GM23338 (cell line): ENCODE measurements at regions not wholly inside any gene's neighbourhood (a gene's known extent, or its start where the extent isn't known, plus 50 kb on each side); places are given as distances from the start of the nearest gene placed in this dataset.

ENCODE experiments used
- ATAC-seq: fragments of 200-7000 bp; cut with Tn5 transposase; 3 replicates; pipeline ENCODE4 v1.9.1; 2020
- DNase-seq: peaks from one replicate; pipeline ENCODE4 v3.0.0-alpha.2; 2015; ENCODE audit warnings: low spot score
- H2AFZ ChIP-seq: fragments of 200-600 bp; sonication (generic); 2 replicates; pipeline ENCODE4 v1.8.0; 2016; ENCODE audit warnings: antibody characterized with exemption, mild to moderate bottlenecking, moderate library complexity
- H3F3A ChIP-seq: fragments of 200-600 bp; sonication (generic); replicated peaks from 2 replicates; pipeline ENCODE4 v1.8.0; 2017; ENCODE audit warnings: antibody characterized with exemption, mixed run types, low read depth
- H3K27ac ChIP-seq: fragments of 200-600 bp; sonication (generic); 2 replicates; pipeline ENCODE4 v1.6.1; 2016; ENCODE audit warnings: low read depth
- H3K27me3 ChIP-seq: fragments of 200-600 bp; sonication (generic); 2 replicates; pipeline ENCODE4 v1.8.0; 2016; ENCODE audit warnings: mild to moderate bottlenecking, mixed run types, moderate library complexity; ENCODE audit not compliant: insufficient read depth
- H3K36me3 ChIP-seq: fragments of 200-600 bp; sonication (generic); 2 replicates; pipeline ENCODE4 v1.8.0; 2016; ENCODE audit warnings: mild to moderate bottlenecking; ENCODE audit not compliant: insufficient read depth
- H3K4me1 ChIP-seq: fragments of 200-600 bp; sonication (generic); 2 replicates; pipeline ENCODE4 v1.8.0; 2016; ENCODE audit warnings: mild to moderate bottlenecking, moderate library complexity; ENCODE audit not compliant: insufficient read depth
- H3K4me2 ChIP-seq: fragments of 200-600 bp; sonication (generic); 2 replicates; pipeline ENCODE4 v1.7.1; 2017; ENCODE audit warnings: mixed run types
- H3K4me3 ChIP-seq: fragments of 200-600 bp; sonication (generic); 2 replicates; pipeline ENCODE4 v1.6.1; 2016; ENCODE audit warnings: mixed run types
- H3K79me2 ChIP-seq: fragments of 200-600 bp; sonication (generic); replicated peaks from 2 replicates; pipeline ENCODE4 v1.8.0; 2017; ENCODE audit warnings: mild to moderate bottlenecking; ENCODE audit not compliant: insufficient read depth
- H3K9me2 ChIP-seq: fragments of 200-600 bp; sonication (generic); 2 replicates; pipeline ENCODE4 v1.8.0; 2017; ENCODE audit not compliant: insufficient read depth
- H4K20me1 ChIP-seq: fragments of 200-600 bp; sonication (generic); replicated peaks from 2 replicates; pipeline ENCODE4 v1.8.0; 2017; ENCODE audit warnings: mild to moderate bottlenecking; ENCODE audit not compliant: insufficient read depth
- H3K27ac Mint-ChIP-seq: 2 replicates; pipeline ENCODE4 v1.8.0; 2020; ENCODE audit warnings: inconsistent platforms, mild to moderate bottlenecking, moderate library complexity, mixed read lengths
- H3K27me3 Mint-ChIP-seq: 3 replicates; pipeline ENCODE4 v1.8.0; 2022; ENCODE audit warnings: low read depth, mild to moderate bottlenecking, moderate library complexity, mixed read lengths, inconsistent platforms; ENCODE audit not compliant: insufficient read depth, poor library complexity
- H3K36me3 Mint-ChIP-seq: 3 replicates; pipeline ENCODE4 v1.8.0; 2021; ENCODE audit warnings: low read depth, mild to moderate bottlenecking, inconsistent platforms, moderate library complexity, mixed read lengths
- H3K4me1 Mint-ChIP-seq: 3 replicates; pipeline ENCODE4 v1.8.0; 2020; ENCODE audit warnings: mild to moderate bottlenecking, inconsistent platforms, mixed read lengths
- H3K4me3 Mint-ChIP-seq: 3 replicates; pipeline ENCODE4 v1.8.0; 2021; ENCODE audit warnings: moderate library complexity, mild to moderate bottlenecking, inconsistent platforms, mixed read lengths
- H3K9me3 Mint-ChIP-seq: 3 replicates; pipeline ENCODE4 v1.8.0; 2020; ENCODE audit warnings: moderate library complexity, mild to moderate bottlenecking, inconsistent platforms, mixed read lengths
- CREB1 ChIP-seq: fragments of 250-450 bp; sonication (Bioruptor Pico); IDR thresholded peaks from 2 replicates; pipeline ENCODE4 v1.5.0; 2020; ENCODE audit warnings: low read depth, mild to moderate bottlenecking, moderate library complexity
- EZH2 ChIP-seq: fragments of 200-600 bp; sonication (generic); IDR thresholded peaks from one replicate; pipeline ENCODE4 v1.8.0; 2017; ENCODE audit warnings: antibody characterized with exemption, mild to moderate bottlenecking, low read depth; ENCODE audit not compliant: unreplicated experiment
- EZH2phosphoT487 ChIP-seq: fragments of 200-600 bp; sonication (generic); IDR thresholded peaks from one replicate; pipeline ENCODE4 v1.8.1; 2018; ENCODE audit warnings: antibody characterized with exemption; ENCODE audit not compliant: unreplicated experiment
- JUNB ChIP-seq: IDR thresholded peaks from one replicate; pipeline ENCODE4 v1.6.1; 2016; ENCODE audit warnings: antibody characterized with exemption; ENCODE audit not compliant: unreplicated experiment
- NANOG ChIP-seq: IDR thresholded peaks from 2 replicates; pipeline ENCODE4 v1.6.1; 2016; ENCODE audit warnings: antibody characterized with exemption, borderline replicate concordance
- POLR2AphosphoS5 ChIP-seq: IDR thresholded peaks from 2 replicates; pipeline ENCODE4 v1.6.1; 2016; ENCODE audit warnings: antibody characterized with exemption, low read depth
- STAT1 ChIP-seq: IDR thresholded peaks from one replicate; pipeline ENCODE4 v1.6.1; 2016; ENCODE audit warnings: antibody characterized with exemption; ENCODE audit not compliant: unreplicated experiment
- ZNF114 ChIP-seq: fragments of 250-450 bp; sonication (Bioruptor Pico); IDR thresholded peaks from 2 replicates; pipeline ENCODE4 v1.5.0; 2020; ENCODE audit warnings: mild to moderate bottlenecking, moderate library complexity
- ZNF331 ChIP-seq: fragments of 250-450 bp; sonication (Bioruptor Pico); IDR thresholded peaks from 2 replicates; pipeline ENCODE4 v1.5.0; 2020; ENCODE audit warnings: low read depth, mild to moderate bottlenecking, moderate library complexity
- TF ChIP-seq, protein P1 (sequence below): IDR thresholded peaks from 2 replicates; pipeline ENCODE4 v1.6.1; 2016; ENCODE audit warnings: antibody characterized with exemption
- TF ChIP-seq, protein P2 (sequence below), 2 experiments: fragments of 200-600 bp in 1 of 2; sonication (generic) in 1 of 2; conservative IDR thresholded peaks; 2 replicates each; pipeline versions ENCODE4 v1.5.1 to v1.6.1; 2016 to 2017; ENCODE audit warnings: antibody characterized with exemption in 2 of 2, low read depth in 2 of 2, mild to moderate bottlenecking in 2 of 2, moderate library complexity in 1 of 2
- TF ChIP-seq, protein P3 (sequence below): fragments of 250-450 bp; sonication (Bioruptor Pico); IDR thresholded peaks from 2 replicates; pipeline ENCODE4 v1.5.0; 2020; ENCODE audit warnings: mild to moderate bottlenecking, moderate library complexity
- TF ChIP-seq, protein P4 (sequence below): IDR thresholded peaks from one replicate; pipeline ENCODE4 v1.6.1; 2018; ENCODE audit warnings: antibody characterized with exemption; ENCODE audit not compliant: unreplicated experiment

DNA sequence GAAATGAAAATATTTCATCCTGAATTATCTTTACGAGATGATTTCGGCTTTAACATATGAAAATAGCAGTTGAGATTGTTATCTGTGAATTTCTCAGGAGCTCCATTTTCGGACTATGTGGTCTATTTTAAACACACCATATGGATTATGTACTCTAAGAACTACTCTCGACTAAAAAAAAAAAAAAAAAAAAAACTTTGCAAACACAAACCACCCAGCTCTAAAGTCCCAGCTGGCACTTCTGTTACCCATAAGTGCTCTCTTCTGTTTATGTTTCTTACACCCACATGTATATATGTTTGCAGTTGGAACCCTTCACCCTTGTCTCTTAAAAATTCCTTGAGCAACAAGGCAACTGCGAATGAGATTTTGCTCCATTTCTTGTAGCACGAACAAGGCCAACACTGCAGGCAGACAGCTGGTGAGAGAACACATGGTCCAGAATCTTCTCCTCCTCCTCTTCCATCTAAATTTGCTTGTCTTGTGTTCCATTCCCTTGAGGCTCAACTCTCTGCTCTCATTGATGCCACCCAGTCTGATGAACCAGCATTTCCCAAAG is 172.7 kb upstream of the HCCS start:
- ATAC-seq (no peak), DNase-seq (no peak)
- H3K79me2 ChIP-seq = no peaks in the 10 kb centered on the region
- Mint-ChIP-seq H3K9me3 (peaks cover 3% of the 10 kb centered on the region; the same call in 1 of the 3 replicates), H3K4me1 (no peaks in the 10 kb centered on the region), H3K27me3 (no peaks in the 10 kb centered on the region), H3K36me3 (no peaks in the 10 kb centered on the region; the same call in 2 of the 3 replicates), H3K27ac (no peak overlapping the region), H3K4me3 (no peak overlapping the region)
- TF ChIP-seq POLR2AphosphoS5 (no peak), EZH2phosphoT487 (no peak), JUNB (no peak), ZNF331 (CRISPR knock-in tag) (no peak), ZNF114 (CRISPR knock-in tag) (no peak), STAT1 (no peak), NANOG (no peak), EZH2 (no peak), CREB1 (CRISPR knock-in tag) (no peak)
- TF ChIP-seq, protein P1, sequence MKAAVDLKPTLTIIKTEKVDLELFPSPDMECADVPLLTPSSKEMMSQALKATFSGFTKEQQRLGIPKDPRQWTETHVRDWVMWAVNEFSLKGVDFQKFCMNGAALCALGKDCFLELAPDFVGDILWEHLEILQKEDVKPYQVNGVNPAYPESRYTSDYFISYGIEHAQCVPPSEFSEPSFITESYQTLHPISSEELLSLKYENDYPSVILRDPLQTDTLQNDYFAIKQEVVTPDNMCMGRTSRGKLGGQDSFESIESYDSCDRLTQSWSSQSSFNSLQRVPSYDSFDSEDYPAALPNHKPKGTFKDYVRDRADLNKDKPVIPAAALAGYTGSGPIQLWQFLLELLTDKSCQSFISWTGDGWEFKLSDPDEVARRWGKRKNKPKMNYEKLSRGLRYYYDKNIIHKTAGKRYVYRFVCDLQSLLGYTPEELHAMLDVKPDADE = no peak
- TF ChIP-seq, protein P2, sequence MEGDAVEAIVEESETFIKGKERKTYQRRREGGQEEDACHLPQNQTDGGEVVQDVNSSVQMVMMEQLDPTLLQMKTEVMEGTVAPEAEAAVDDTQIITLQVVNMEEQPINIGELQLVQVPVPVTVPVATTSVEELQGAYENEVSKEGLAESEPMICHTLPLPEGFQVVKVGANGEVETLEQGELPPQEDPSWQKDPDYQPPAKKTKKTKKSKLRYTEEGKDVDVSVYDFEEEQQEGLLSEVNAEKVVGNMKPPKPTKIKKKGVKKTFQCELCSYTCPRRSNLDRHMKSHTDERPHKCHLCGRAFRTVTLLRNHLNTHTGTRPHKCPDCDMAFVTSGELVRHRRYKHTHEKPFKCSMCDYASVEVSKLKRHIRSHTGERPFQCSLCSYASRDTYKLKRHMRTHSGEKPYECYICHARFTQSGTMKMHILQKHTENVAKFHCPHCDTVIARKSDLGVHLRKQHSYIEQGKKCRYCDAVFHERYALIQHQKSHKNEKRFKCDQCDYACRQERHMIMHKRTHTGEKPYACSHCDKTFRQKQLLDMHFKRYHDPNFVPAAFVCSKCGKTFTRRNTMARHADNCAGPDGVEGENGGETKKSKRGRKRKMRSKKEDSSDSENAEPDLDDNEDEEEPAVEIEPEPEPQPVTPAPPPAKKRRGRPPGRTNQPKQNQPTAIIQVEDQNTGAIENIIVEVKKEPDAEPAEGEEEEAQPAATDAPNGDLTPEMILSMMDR (conservative IDR thresholded peaks at IDR 0.05; ENCODE audit: low read depth in 2 of 2) = no peak
- TF ChIP-seq, protein P3, sequence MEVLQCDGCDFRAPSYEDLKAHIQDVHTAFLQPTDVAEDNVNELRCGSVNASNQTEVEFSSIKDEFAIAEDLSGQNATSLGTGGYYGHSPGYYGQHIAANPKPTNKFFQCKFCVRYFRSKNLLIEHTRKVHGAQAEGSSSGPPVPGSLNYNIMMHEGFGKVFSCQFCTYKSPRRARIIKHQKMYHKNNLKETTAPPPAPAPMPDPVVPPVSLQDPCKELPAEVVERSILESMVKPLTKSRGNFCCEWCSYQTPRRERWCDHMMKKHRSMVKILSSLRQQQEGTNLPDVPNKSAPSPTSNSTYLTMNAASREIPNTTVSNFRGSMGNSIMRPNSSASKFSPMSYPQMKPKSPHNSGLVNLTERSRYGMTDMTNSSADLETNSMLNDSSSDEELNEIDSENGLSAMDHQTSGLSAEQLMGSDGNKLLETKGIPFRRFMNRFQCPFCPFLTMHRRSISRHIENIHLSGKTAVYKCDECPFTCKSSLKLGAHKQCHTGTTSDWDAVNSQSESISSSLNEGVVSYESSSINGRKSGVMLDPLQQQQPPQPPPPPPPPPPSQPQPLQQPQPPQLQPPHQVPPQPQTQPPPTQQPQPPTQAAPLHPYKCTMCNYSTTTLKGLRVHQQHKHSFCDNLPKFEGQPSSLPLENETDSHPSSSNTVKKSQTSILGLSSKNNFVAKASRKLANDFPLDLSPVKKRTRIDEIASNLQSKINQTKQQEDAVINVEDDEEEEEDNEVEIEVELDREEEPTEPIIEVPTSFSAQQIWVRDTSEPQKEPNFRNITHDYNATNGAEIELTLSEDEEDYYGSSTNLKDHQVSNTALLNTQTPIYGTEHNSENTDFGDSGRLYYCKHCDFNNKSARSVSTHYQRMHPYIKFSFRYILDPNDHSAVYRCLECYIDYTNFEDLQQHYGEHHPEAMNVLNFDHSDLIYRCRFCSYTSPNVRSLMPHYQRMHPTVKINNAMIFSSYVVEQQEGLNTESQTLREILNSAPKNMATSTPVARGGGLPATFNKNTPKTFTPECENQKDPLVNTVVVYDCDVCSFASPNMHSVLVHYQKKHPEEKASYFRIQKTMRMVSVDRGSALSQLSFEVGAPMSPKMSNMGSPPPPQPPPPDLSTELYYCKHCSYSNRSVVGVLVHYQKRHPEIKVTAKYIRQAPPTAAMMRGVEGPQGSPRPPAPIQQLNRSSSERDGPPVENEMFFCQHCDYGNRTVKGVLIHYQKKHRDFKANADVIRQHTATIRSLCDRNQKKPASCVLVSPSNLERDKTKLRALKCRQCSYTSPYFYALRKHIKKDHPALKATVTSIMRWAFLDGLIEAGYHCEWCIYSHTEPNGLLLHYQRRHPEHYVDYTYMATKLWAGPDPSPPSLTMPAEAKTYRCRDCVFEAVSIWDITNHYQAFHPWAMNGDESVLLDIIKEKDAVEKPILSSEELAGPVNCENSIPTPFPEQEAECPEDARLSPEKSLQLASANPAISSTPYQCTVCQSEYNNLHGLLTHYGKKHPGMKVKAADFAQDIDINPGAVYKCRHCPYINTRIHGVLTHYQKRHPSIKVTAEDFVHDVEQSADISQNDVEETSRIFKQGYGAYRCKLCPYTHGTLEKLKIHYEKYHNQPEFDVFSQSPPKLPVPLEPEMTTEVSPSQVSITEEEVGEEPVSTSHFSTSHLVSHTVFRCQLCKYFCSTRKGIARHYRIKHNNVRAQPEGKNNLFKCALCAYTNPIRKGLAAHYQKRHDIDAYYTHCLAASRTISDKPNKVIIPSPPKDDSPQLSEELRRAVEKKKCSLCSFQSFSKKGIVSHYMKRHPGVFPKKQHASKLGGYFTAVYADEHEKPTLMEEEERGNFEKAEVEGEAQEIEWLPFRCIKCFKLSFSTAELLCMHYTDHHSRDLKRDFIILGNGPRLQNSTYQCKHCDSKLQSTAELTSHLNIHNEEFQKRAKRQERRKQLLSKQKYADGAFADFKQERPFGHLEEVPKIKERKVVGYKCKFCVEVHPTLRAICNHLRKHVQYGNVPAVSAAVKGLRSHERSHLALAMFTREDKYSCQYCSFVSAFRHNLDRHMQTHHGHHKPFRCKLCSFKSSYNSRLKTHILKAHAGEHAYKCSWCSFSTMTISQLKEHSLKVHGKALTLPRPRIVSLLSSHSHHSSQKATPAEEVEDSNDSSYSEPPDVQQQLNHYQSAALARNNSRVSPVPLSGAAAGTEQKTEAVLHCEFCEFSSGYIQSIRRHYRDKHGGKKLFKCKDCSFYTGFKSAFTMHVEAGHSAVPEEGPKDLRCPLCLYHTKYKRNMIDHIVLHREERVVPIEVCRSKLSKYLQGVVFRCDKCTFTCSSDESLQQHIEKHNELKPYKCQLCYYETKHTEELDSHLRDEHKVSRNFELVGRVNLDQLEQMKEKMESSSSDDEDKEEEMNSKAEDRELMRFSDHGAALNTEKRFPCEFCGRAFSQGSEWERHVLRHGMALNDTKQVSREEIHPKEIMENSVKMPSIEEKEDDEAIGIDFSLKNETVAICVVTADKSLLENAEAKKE (CRISPR knock-in tag) = no peak
- TF ChIP-seq, protein P4, sequence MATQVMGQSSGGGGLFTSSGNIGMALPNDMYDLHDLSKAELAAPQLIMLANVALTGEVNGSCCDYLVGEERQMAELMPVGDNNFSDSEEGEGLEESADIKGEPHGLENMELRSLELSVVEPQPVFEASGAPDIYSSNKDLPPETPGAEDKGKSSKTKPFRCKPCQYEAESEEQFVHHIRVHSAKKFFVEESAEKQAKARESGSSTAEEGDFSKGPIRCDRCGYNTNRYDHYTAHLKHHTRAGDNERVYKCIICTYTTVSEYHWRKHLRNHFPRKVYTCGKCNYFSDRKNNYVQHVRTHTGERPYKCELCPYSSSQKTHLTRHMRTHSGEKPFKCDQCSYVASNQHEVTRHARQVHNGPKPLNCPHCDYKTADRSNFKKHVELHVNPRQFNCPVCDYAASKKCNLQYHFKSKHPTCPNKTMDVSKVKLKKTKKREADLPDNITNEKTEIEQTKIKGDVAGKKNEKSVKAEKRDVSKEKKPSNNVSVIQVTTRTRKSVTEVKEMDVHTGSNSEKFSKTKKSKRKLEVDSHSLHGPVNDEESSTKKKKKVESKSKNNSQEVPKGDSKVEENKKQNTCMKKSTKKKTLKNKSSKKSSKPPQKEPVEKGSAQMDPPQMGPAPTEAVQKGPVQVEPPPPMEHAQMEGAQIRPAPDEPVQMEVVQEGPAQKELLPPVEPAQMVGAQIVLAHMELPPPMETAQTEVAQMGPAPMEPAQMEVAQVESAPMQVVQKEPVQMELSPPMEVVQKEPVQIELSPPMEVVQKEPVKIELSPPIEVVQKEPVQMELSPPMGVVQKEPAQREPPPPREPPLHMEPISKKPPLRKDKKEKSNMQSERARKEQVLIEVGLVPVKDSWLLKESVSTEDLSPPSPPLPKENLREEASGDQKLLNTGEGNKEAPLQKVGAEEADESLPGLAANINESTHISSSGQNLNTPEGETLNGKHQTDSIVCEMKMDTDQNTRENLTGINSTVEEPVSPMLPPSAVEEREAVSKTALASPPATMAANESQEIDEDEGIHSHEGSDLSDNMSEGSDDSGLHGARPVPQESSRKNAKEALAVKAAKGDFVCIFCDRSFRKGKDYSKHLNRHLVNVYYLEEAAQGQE = no peak
- H3K4me3 ChIP-seq = no peak overlapping the region
- H3K36me3 ChIP-seq = no peaks in the 10 kb centered on the region
- H3F3A ChIP-seq = no peaks in the 10 kb centered on the region
- H3K27me3 ChIP-seq = no peaks in the 10 kb centered on the region
- no peak overlapping the region for H2AFZ ChIP-seq
- no peak overlapping the region for H3K4me2 ChIP-seq
- H4K20me1 ChIP-seq = no peaks in the 10 kb centered on the region
- H3K9me2 ChIP-seq = no peaks in the 10 kb centered on the region
- no peaks in the 10 kb centered on the region for H3K4me1 ChIP-seq
- H3K27ac ChIP-seq = no peak overlapping the region
